ENCODE measurements at regions not wholly inside any gene's neighbourhood (a gene's known extent, or its start where the extent isn't known, plus 50 kb on each side); places are given as distances from the start of the nearest gene placed in this dataset.

- no peak overlapping the region for H3K4me3 ChIP-seq (ENCODE audit: low read depth, low read length)
- no peak for TF ChIP-seq CTCF (IDR thresholded peaks at IDR 0.05; ENCODE audit: insufficient read depth, low read depth, low read length)
- no peak for DNase-seq (ENCODE audit: low read depth)
Observed at GRCh38 chr13:27699952-27700351, 78.3 kb downstream of the POLR1D start.

GRCh38 chr13:27704681-27705080 lies 83.0 kb downstream of the POLR1D start:
- DNase-seq (ENCODE audit: low read depth) = peak; percentile 17
- TF ChIP-seq CTCF (IDR thresholded peaks at IDR 0.05; ENCODE audit: insufficient read depth, low read depth, low read length) = no peak
- peak overlapping the region; percentile 10 for H3K4me3 ChIP-seq (ENCODE audit: low read depth, low read length)

GRCh38 chr13:27708325-27708724 lies 84.0 kb upstream of the GSX1 start:
- H3K4me3 ChIP-seq (ENCODE audit: low read depth, low read length) = no peak overlapping the region
- no peak for TF ChIP-seq CTCF (IDR thresholded peaks at IDR 0.05; ENCODE audit: insufficient read depth, low read depth, low read length)
- no peak for DNase-seq (ENCODE audit: low read depth)

- no peak for TF ChIP-seq CTCF (IDR thresholded peaks at IDR 0.05; ENCODE audit: insufficient read depth, low read depth, low read length)
- DNase-seq (ENCODE audit: low read depth) = no peak
- H3K4me3 ChIP-seq (ENCODE audit: low read depth, low read length) = no peak overlapping the region
Observed at GRCh38 chr13:27709779-27710178, 82.5 kb upstream of the GSX1 start.

GRCh38 chr13:27712421-27712820 lies 79.9 kb upstream of the GSX1 start:
- no peak overlapping the region for H3K4me3 ChIP-seq (ENCODE audit: low read depth, low read length)
- peak; percentile 12 for DNase-seq (ENCODE audit: low read depth)
- TF ChIP-seq CTCF (IDR thresholded peaks at IDR 0.05; ENCODE audit: insufficient read depth, low read depth, low read length) = peak; percentile 30

GRCh38 chr13:27713767-27714166 lies 78.5 kb upstream of the GSX1 start:
- no peak overlapping the region for H3K4me3 ChIP-seq (ENCODE audit: low read depth, low read length)
- no peak for TF ChIP-seq CTCF (IDR thresholded peaks at IDR 0.05; ENCODE audit: insufficient read depth, low read depth, low read length)
- DNase-seq (ENCODE audit: low read depth) = no peak

- TF ChIP-seq CTCF (IDR thresholded peaks at IDR 0.05; ENCODE audit: insufficient read depth, low read depth, low read length) = no peak
- H3K4me3 ChIP-seq (ENCODE audit: low read depth, low read length) = no peak overlapping the region
- DNase-seq (ENCODE audit: low read depth) = no peak
Observed at GRCh38 chr13:27721681-27722080, 70.6 kb upstream of the GSX1 start.
